K562 (cell line): ENCODE measurements at regions not wholly inside any gene's neighbourhood (a gene's known extent, or its start where the extent isn't known, plus 50 kb on each side); places are given as distances from the start of the nearest gene placed in this dataset.

Experiments used
- ATAC-seq: fragments of 200-7000 bp; cut with Tn5 transposase; 3 replicates; pipeline ENCODE4 v1.9.1; 2020; ENCODE audit warnings: moderate library complexity
- BruUV-seq: library from RNA; stranded (reverse); fragments of 400-500 nt; replicated peaks from 2 replicates; lab custom pipeline; 2021; lab: Mats Ljungman, UMichigan
- CTCF ChIA-PET: fragments of 300-600 bp; formaldehyde crosslinking; extraction: SDS; loops from one replicate; lab custom pipeline; 2021; ENCODE audit warnings: low intra/inter-chr PET ratio; lab: Yijun Ruan, JAX
- POLR2A ChIA-PET: fragments of 300-600, 350-650 bp; sonication (Branson Sonifier 250); formaldehyde crosslinking; extraction: SDS; loops from one replicate; lab custom pipeline; 2021; ENCODE audit warnings: antibody characterized with exemption, inconsistent platforms; lab: Yijun Ruan, JAX
- DNase-seq, 4 experiments: peaks; one replicate each; pipeline versions ENCODE4 v3.0.0 to v3.0.0-alpha.2; 2011 to 2018; ENCODE audit warnings: low spot score in 3 of 4, mixed read lengths in 3 of 4; ENCODE audit errors: extremely low read depth in 1 of 4
- FAIRE-seq: peaks from 2 replicates; lab custom pipeline; 2011; peaks lifted over from hg19 to GRCh38; lab: Jason Lieb, UNC
- H2AFZ ChIP-seq: 2 replicates; pipeline ENCODE4 v1.6.0; 2011; ENCODE audit warnings: low read depth, low read length, control low read depth, inconsistent platforms
- H3K27ac ChIP-seq: fragments of 200-600 bp; 3 replicates; pipeline ENCODE4 v1.8.0; 2011; ENCODE audit warnings: low read depth, mild to moderate bottlenecking, control low read depth, inconsistent platforms, low read length, moderate library complexity, mixed read lengths; ENCODE audit errors: extremely low read depth
- H3K27me3 ChIP-seq, 2 experiments: fragments of 300-600 bp in 1 of 2; 2 replicates in 1 of 2; 3 replicates in 1 of 2; pipeline versions ENCODE4 v1.6.0 to v1.8.0; 2011; ENCODE audit warnings: inconsistent platforms in 2 of 2, low read length in 2 of 2, mild to moderate bottlenecking in 1 of 2, mixed read lengths in 1 of 2, moderate library complexity in 1 of 2; ENCODE audit not compliant: control insufficient read depth in 2 of 2, insufficient read depth in 2 of 2
- H3K36me3 ChIP-seq: fragments of 300-600 bp; 3 replicates; pipeline ENCODE4 v1.8.0; 2011; ENCODE audit warnings: mild to moderate bottlenecking, low read length, inconsistent platforms; ENCODE audit not compliant: control insufficient read depth, insufficient read depth
- H3K4me1 ChIP-seq, 2 experiments: fragments of 200-600 bp in 1 of 2; replicated peaks in 1 of 2; 2 replicates in 1 of 2; 3 replicates in 1 of 2; pipeline versions ENCODE4 v1.5.1 to v1.8.0; 2011; ENCODE audit warnings: inconsistent platforms in 2 of 2, low read length in 2 of 2, mild to moderate bottlenecking in 1 of 2, mixed read lengths in 1 of 2, moderate library complexity in 1 of 2; ENCODE audit not compliant: control insufficient read depth in 2 of 2, insufficient read depth in 2 of 2
- H3K4me2 ChIP-seq: 2 replicates; pipeline ENCODE4 v1.6.1; 2011; ENCODE audit warnings: low read length, control low read depth, inconsistent platforms, mixed read lengths; ENCODE audit not compliant: insufficient read depth
- H3K4me3 ChIP-seq: fragments of 200-600 bp; sonication (generic), shearing (Covaris generic); 2 replicates; pipeline ENCODE4 v1.5.1; 2016; ENCODE audit warnings: control low read depth, inconsistent platforms
- H3K79me2 ChIP-seq: fragments of 200-600 bp; 3 replicates; pipeline ENCODE4 v1.8.0; 2011; ENCODE audit warnings: low read length, inconsistent platforms; ENCODE audit not compliant: control insufficient read depth, insufficient read depth
- H3K9ac ChIP-seq, 2 experiments: 2 replicates each; pipeline versions ENCODE4 v1.6.0 to v1.6.1; 2011; ENCODE audit warnings: low read depth in 2 of 2, low read length in 2 of 2, control low read depth in 1 of 2, inconsistent platforms in 1 of 2, mild to moderate bottlenecking in 1 of 2, mixed read lengths in 1 of 2; ENCODE audit not compliant: insufficient read depth in 1 of 2
- H3K9me1 ChIP-seq: one replicate; pipeline ENCODE4 v1.6.0; 2011; ENCODE audit warnings: inconsistent platforms, mild to moderate bottlenecking, low read length, moderate library complexity; ENCODE audit not compliant: control insufficient read depth, insufficient read depth
- H3K9me3 ChIP-seq: replicated peaks from 2 replicates; pipeline ENCODE4 v1.5.1; 2011; ENCODE audit warnings: low read depth, low read length, inconsistent platforms; ENCODE audit not compliant: control insufficient read depth, insufficient read depth
- H4K20me1 ChIP-seq: replicated peaks from 2 replicates; pipeline ENCODE4 v1.6.1; 2011; ENCODE audit warnings: low read length, inconsistent platforms, mixed read lengths; ENCODE audit not compliant: control insufficient read depth, insufficient read depth
- CAMTA2 ChIP-seq: fragments of 250-450 bp; sonication (Bioruptor Pico); conservative IDR thresholded peaks from 2 replicates; pipeline ENCODE4 v1.5.1; 2022
- CBX2 ChIP-seq: fragments of 200-600 bp; sonication (generic); IDR thresholded peaks from one replicate; pipeline ENCODE4 v1.6.1; 2012; ENCODE audit warnings: mild to moderate bottlenecking, low read length, inconsistent platforms; ENCODE audit not compliant: insufficient read depth, poor library complexity, severe bottlenecking
- CGGBP1 ChIP-seq: fragments of 250-450 bp; sonication (Bioruptor Pico); IDR thresholded peaks from 2 replicates; pipeline ENCODE4 v1.9.0; 2021; ENCODE audit warnings: mild to moderate bottlenecking
- ELF1 ChIP-seq: fragments of 200-800 bp; sonication (Bioruptor generic); IDR thresholded peaks from 2 replicates; pipeline ENCODE4 v1.6.1; 2016; ENCODE audit warnings: missing genetic modification characterization, missing compliant biosample characterization
- GATAD2A ChIP-seq: fragments of 450-650 bp; IDR thresholded peaks from 2 replicates; pipeline ENCODE4 v1.6.1; 2017
- IRF2 ChIP-seq: sonication (generic); formaldehyde crosslinking; IDR thresholded peaks from 2 replicates; pipeline ENCODE4 v1.8.1; 2022; ENCODE audit warnings: mild to moderate bottlenecking, missing genetic modification reagents
- POLR2B ChIP-seq: fragments of 450-650 bp; IDR thresholded peaks from 2 replicates; pipeline ENCODE4 v1.6.1; 2018; ENCODE audit warnings: low read depth; ENCODE audit not compliant: partially characterized antibody
- RBM25 ChIP-seq: fragments of 200-400 bp; formaldehyde crosslinking; IDR thresholded peaks from 2 replicates; pipeline ENCODE4 v1.6.1; 2018; ENCODE audit warnings: low read length, low read depth, moderate library complexity; ENCODE audit not compliant: severe bottlenecking
- SRSF9 ChIP-seq: fragments of 200-400 bp; formaldehyde crosslinking; IDR thresholded peaks from 2 replicates; pipeline ENCODE4 v1.6.1; 2017; ENCODE audit warnings: low read depth, low read length, borderline replicate concordance
- THAP7 ChIP-seq: fragments of 250-450 bp; sonication (Bioruptor Pico); IDR thresholded peaks from 2 replicates; pipeline ENCODE4 v1.5.0; 2021
- ZNF174 ChIP-seq: fragments of 250-450 bp; sonication (Bioruptor Pico); IDR thresholded peaks from 2 replicates; pipeline ENCODE4 v1.4.0; 2020; ENCODE audit warnings: mild to moderate bottlenecking
- WGBS: fragments of 100-300 bp; shearing (Covaris generic); methylation state at CpG from one replicate; pipeline ENCODE4 v1.1.6; 2016; ENCODE audit warnings: low coverage, mixed read lengths; ENCODE audit not compliant: insufficient coverage; ENCODE audit errors: missing lambda C conversion rate; 5-methylcytosine and 5-hydroxymethylcytosine counted together
- in situ Hi-C: fragments of 300-500 bp; cut with MboI; formaldehyde crosslinking; loops from 4 replicates; pipeline ENCODE4 v1.15.0; 2018; ENCODE audit warnings: inconsistent platforms, mixed read lengths
- intact Hi-C: fragments of 100-400 bp; cut with micrococcal nuclease; formaldehyde crosslinking; loops from 2 replicates; pipeline ENCODE4 v1.14.2; 2022
- TF ChIP-seq, protein P1 (sequence below): fragments of 450-650 bp; IDR thresholded peaks from 2 replicates; pipeline ENCODE4 v1.6.1; 2016; ENCODE audit warnings: low read depth
- TF ChIP-seq, protein P2 (sequence below): sonication (generic); formaldehyde crosslinking; IDR thresholded peaks from 2 replicates; pipeline ENCODE4 v1.8.1; 2023; ENCODE audit warnings: mild to moderate bottlenecking, missing genetic modification reagents

GRCh38 chr3:30372837-30373236, 233.6 kb upstream of the TGFBR2 start:
- DNase-seq, result no peak
- CTCF ChIA-PET, result no interaction called here
- no peak for FAIRE-seq

More at GRCh38 chr3:30372837-30373236, 233.6 kb upstream of the TGFBR2 start:
- in situ Hi-C loops (no loop called here), intact Hi-C loops (no loop called here)
- WGBS, result 2% methylated on average over 3 of the region's 3 CpGs
- ATAC-seq, result no peak
- Histone ChIP-seq H3K4me2 (no peak overlapping the region), H2AFZ (no peak overlapping the region), H3K79me2 (no peaks in the 10 kb centered on the region), H3K36me3 (no peaks in the 10 kb centered on the region), H3K9me1 (no peaks in the 10 kb centered on the region), H3K9ac (no peak overlapping the region), H4K20me1 (no peaks in the 10 kb centered on the region), H3K4me3 (no peak overlapping the region), H3K27ac (no peak overlapping the region), H3K27me3 (no peaks in the 10 kb centered on the region), H3K4me1 (no peaks in the 10 kb centered on the region), H3K9me3 (no peaks in the 10 kb centered on the region)
- POLR2A ChIA-PET, result no interaction called here
- no TSS peak for BruUV-seq
- TF ChIP-seq ZNF174 (CRISPR knock-in tag) (no peak), GATAD2A (no peak), RBM25 (no peak), THAP7 (no peak), SRSF9 (no peak), CBX2 (no peak), ELF1 (tag) (no peak), CAMTA2 (CRISPR knock-in tag) (no peak), IRF2 (CRISPR knock-in tag) (no peak), POLR2B (no peak), CGGBP1 (CRISPR knock-in tag) (no peak)
- TF ChIP-seq, protein P1, sequence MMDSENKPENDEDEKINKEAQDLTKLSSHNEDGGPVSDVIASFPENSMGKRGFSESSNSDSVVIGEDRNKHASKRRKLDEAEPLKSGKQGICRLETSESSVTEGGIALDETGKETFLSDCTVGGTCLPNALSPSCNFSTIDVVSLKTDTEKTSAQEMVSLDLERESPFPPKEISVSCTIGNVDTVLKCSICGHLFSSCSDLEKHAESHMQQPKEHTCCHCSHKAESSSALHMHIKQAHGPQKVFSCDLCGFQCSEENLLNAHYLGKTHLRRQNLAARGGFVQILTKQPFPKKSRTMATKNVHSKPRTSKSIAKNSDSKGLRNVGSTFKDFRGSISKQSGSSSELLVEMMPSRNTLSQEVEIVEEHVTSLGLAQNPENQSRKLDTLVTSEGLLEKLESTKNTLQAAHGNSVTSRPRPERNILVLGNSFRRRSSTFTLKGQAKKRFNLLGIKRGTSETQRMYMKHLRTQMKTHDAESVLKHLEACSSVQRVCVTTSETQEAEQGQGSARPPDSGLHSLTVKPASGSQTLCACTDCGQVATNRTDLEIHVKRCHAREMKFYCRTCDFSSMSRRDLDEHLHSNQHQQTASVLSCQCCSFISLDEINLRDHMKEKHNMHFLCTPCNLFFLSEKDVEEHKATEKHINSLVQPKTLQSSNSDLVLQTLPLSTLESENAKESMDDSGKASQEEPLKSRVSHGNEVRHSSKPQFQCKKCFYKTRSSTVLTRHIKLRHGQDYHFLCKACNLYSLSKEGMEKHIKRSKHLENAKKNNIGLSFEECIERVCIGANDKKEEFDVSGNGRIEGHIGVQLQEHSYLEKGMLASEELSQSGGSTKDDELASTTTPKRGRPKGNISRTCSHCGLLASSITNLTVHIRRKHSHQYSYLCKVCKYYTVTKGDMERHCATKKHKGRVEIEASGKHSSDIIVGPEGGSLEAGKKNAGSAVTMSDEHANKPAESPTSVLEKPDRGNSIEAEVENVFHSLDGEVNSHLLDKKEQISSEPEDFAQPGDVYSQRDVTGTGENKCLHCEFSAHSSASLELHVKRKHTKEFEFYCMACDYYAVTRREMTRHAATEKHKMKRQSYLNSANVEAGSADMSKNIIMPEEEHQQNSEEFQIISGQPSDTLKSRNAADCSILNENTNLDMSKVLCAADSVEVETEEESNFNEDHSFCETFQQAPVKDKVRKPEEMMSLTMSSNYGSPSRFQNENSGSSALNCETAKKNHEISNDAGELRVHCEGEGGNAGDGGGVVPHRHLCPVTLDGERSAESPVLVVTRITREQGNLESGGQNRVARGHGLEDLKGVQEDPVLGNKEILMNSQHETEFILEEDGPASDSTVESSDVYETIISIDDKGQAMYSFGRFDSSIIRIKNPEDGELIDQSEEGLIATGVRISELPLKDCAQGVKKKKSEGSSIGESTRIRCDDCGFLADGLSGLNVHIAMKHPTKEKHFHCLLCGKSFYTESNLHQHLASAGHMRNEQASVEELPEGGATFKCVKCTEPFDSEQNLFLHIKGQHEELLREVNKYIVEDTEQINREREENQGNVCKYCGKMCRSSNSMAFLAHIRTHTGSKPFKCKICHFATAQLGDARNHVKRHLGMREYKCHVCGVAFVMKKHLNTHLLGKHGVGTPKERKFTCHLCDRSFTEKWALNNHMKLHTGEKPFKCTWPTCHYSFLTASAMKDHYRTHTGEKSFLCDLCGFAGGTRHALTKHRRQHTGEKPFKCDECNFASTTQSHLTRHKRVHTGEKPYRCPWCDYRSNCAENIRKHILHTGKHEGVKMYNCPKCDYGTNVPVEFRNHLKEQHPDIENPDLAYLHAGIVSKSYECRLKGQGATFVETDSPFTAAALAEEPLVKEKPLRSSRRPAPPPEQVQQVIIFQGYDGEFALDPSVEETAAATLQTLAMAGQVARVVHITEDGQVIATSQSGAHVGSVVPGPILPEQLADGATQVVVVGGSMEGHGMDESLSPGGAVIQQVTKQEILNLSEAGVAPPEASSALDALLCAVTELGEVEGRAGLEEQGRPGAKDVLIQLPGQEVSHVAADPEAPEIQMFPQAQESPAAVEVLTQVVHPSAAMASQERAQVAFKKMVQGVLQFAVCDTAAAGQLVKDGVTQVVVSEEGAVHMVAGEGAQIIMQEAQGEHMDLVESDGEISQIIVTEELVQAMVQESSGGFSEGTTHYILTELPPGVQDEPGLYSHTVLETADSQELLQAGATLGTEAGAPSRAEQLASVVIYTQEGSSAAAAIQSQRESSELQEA, result no peak
- TF ChIP-seq, protein P2, sequence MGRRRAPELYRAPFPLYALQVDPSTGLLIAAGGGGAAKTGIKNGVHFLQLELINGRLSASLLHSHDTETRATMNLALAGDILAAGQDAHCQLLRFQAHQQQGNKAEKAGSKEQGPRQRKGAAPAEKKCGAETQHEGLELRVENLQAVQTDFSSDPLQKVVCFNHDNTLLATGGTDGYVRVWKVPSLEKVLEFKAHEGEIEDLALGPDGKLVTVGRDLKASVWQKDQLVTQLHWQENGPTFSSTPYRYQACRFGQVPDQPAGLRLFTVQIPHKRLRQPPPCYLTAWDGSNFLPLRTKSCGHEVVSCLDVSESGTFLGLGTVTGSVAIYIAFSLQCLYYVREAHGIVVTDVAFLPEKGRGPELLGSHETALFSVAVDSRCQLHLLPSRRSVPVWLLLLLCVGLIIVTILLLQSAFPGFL (CRISPR knock-in tag), result no peak
